WTC11 (cell line): ENCODE measurements at regions not wholly inside any gene's neighbourhood (a gene's known extent, or its start where the extent isn't known, plus 50 kb on each side); places are given as distances from the start of the nearest gene placed in this dataset.

Experiments used
- ATAC-seq: fragments of 200-7000 bp; cut with Tn5 transposase; 2 replicates; pipeline ENCODE4 v1.10.0; 2021; ENCODE audit warnings: mild to moderate bottlenecking, moderate library complexity
- CTCF ChIA-PET: fragments of 300-600 bp; sonication (Branson Sonifier 250); formaldehyde crosslinking; loops from one replicate; lab custom pipeline; 2021; ENCODE audit warnings: antibody characterized with exemption; lab: Charles Lee
- POLR2A ChIA-PET: fragments of 350-600 bp; sonication (Branson Sonifier 250); formaldehyde crosslinking; loops from one replicate; lab custom pipeline; 2021; ENCODE audit warnings: antibody characterized with exemption; lab: Charles Lee
- DNase-seq: peaks from one replicate; pipeline ENCODE4 v3.0.0; 2021; ENCODE audit warnings: low spot score
- H3K27ac Mint-ChIP-seq: 2 replicates; pipeline ENCODE4 v1.8.0; 2021; ENCODE audit warnings: mixed read lengths
- H3K27me3 Mint-ChIP-seq: 2 replicates; pipeline ENCODE4 v1.8.0; 2021; ENCODE audit warnings: low read depth, mild to moderate bottlenecking, moderate library complexity, mixed read lengths
- H3K36me3 Mint-ChIP-seq: 2 replicates; pipeline ENCODE4 v1.8.0; 2021; ENCODE audit warnings: mixed read lengths
- H3K4me1 Mint-ChIP-seq: 2 replicates; pipeline ENCODE4 v1.8.0; 2022; ENCODE audit warnings: mixed read lengths
- H3K4me3 Mint-ChIP-seq: 2 replicates; pipeline ENCODE4 v1.8.0; 2021; ENCODE audit warnings: mild to moderate bottlenecking, moderate library complexity, mixed read lengths
- H3K9me3 Mint-ChIP-seq: 2 replicates; pipeline ENCODE4 v1.8.0; 2021; ENCODE audit warnings: mixed read lengths
- ATF1 ChIP-seq: sonication (generic); formaldehyde crosslinking; IDR thresholded peaks from 2 replicates; pipeline ENCODE4 v1.8.1; 2023; ENCODE audit warnings: mild to moderate bottlenecking, moderate library complexity, missing genetic modification reagents
- ATF2 ChIP-seq: sonication (generic); formaldehyde crosslinking; IDR thresholded peaks from 2 replicates; pipeline ENCODE4 v1.8.1; 2022; ENCODE audit warnings: low read depth, missing genetic modification reagents, borderline replicate concordance
- CREB1 ChIP-seq: sonication (generic); formaldehyde crosslinking; IDR thresholded peaks from 2 replicates; pipeline ENCODE4 v1.8.0; 2023; ENCODE audit warnings: mild to moderate bottlenecking, missing genetic modification reagents
- E2F1 ChIP-seq: sonication (generic); formaldehyde crosslinking; IDR thresholded peaks from 2 replicates; pipeline ENCODE4 v1.8.0; 2022; ENCODE audit warnings: mild to moderate bottlenecking, missing genetic modification reagents
- EMX1 ChIP-seq: fragments of 250-450 bp; sonication (Bioruptor Pico); IDR thresholded peaks from 2 replicates; pipeline ENCODE4 v1.8.0; 2021; ENCODE audit warnings: mild to moderate bottlenecking
- FOXJ3 ChIP-seq: sonication (generic); formaldehyde crosslinking; IDR thresholded peaks from 2 replicates; pipeline ENCODE4 v1.9.0; 2021; ENCODE audit warnings: missing genetic modification reagents, mild to moderate bottlenecking, borderline replicate concordance
- FOXK1 ChIP-seq: sonication (generic); formaldehyde crosslinking; IDR thresholded peaks from 2 replicates; pipeline ENCODE4 v1.8.0; 2022; ENCODE audit warnings: mild to moderate bottlenecking, moderate library complexity, missing genetic modification reagents
- IRF1 ChIP-seq: sonication (generic); formaldehyde crosslinking; IDR thresholded peaks from 2 replicates; pipeline ENCODE4 v1.8.0; 2023; ENCODE audit warnings: missing genetic modification reagents
- JAZF1 ChIP-seq: fragments of 250-450 bp; sonication (Bioruptor Pico); IDR thresholded peaks from 2 replicates; pipeline ENCODE4 v1.9.0; 2021; ENCODE audit warnings: moderate library complexity, mild to moderate bottlenecking, inconsistent platforms
- JUN ChIP-seq: sonication (generic); formaldehyde crosslinking; IDR thresholded peaks from 2 replicates; pipeline ENCODE4 v1.8.0; 2023; ENCODE audit warnings: mild to moderate bottlenecking, missing genetic modification reagents
- MAX ChIP-seq: sonication (generic); formaldehyde crosslinking; IDR thresholded peaks from 2 replicates; pipeline ENCODE4 v1.8.0; 2022; ENCODE audit warnings: mild to moderate bottlenecking, missing genetic modification reagents
- MLX ChIP-seq: sonication (generic); formaldehyde crosslinking; IDR thresholded peaks from 2 replicates; pipeline ENCODE4 v1.8.1; 2023; ENCODE audit warnings: mild to moderate bottlenecking, missing genetic modification reagents, moderate library complexity
- NFATC4 ChIP-seq: fragments of 250-450 bp; sonication (Bioruptor Pico); IDR thresholded peaks from 2 replicates; pipeline ENCODE4 v1.9.0; 2021; ENCODE audit warnings: mild to moderate bottlenecking
- NFE2L1 ChIP-seq: sonication (generic); formaldehyde crosslinking; IDR thresholded peaks from 2 replicates; pipeline ENCODE4 v1.8.1; 2023; ENCODE audit warnings: missing genetic modification reagents
- PREB ChIP-seq: sonication (generic); formaldehyde crosslinking; IDR thresholded peaks from 2 replicates; pipeline ENCODE4 v1.8.1; 2022; ENCODE audit warnings: mild to moderate bottlenecking, missing genetic modification reagents, moderate library complexity, borderline replicate concordance
- RELA ChIP-seq: sonication (generic); formaldehyde crosslinking; IDR thresholded peaks from 2 replicates; pipeline ENCODE4 v1.8.1; 2022; ENCODE audit warnings: missing genetic modification reagents, mild to moderate bottlenecking, borderline replicate concordance
- RORB ChIP-seq: fragments of 250-450 bp; sonication (Bioruptor Pico); IDR thresholded peaks from 2 replicates; pipeline ENCODE4 v1.9.0; 2021; ENCODE audit warnings: mild to moderate bottlenecking
- SOX15 ChIP-seq: fragments of 250-450 bp; sonication (Bioruptor Pico); IDR thresholded peaks from 2 replicates; pipeline ENCODE4 v1.9.0; 2021; ENCODE audit warnings: mild to moderate bottlenecking
- SP1 ChIP-seq: sonication (generic); formaldehyde crosslinking; conservative IDR thresholded peaks from 2 replicates; pipeline ENCODE4 v1.8.1; 2022; ENCODE audit warnings: missing genetic modification reagents
- TP53 ChIP-seq: sonication (generic); formaldehyde crosslinking; IDR thresholded peaks from 2 replicates; pipeline ENCODE4 v1.8.1; 2023; ENCODE audit warnings: mild to moderate bottlenecking, missing genetic modification reagents
- ZMAT4 ChIP-seq: fragments of 250-450 bp; sonication (Bioruptor Pico); IDR thresholded peaks from 2 replicates; pipeline ENCODE4 v1.9.0; 2021; ENCODE audit warnings: mild to moderate bottlenecking
- ZNF138 ChIP-seq: sonication (generic); formaldehyde crosslinking; conservative IDR thresholded peaks from 2 replicates; pipeline ENCODE4 v1.8.1; 2022; ENCODE audit warnings: mild to moderate bottlenecking, moderate library complexity, missing genetic modification reagents
- ZNF416 ChIP-seq: fragments of 250-450 bp; sonication (Bioruptor Pico); IDR thresholded peaks from 2 replicates; pipeline ENCODE4 v1.9.0; 2021; ENCODE audit warnings: mild to moderate bottlenecking, inconsistent platforms

GRCh38 chr1:73029571-73029970, 747.2 kb upstream of the NEGR1 start (continued):
- no peak for TF ChIP-seq PREB (CRISPR knock-in tag)
- TF ChIP-seq JAZF1 (CRISPR knock-in tag): no peak

GRCh38 chr1:73026114-73026513, 743.8 kb upstream of the NEGR1 start:
- H3K4me1 Mint-ChIP-seq: no peaks in the 10 kb centered on the region
- no peak overlapping the region for H3K4me3 Mint-ChIP-seq
- no peak overlapping the region for H3K27ac Mint-ChIP-seq
- ATAC-seq: no peak
- H3K27me3 Mint-ChIP-seq: no peaks in the 10 kb centered on the region
- no peaks in the 10 kb centered on the region for H3K36me3 Mint-ChIP-seq
- TF ChIP-seq JUN (CRISPR knock-in tag) (no peak), FOXJ3 (CRISPR knock-in tag) (no peak), EMX1 (no peak), ZMAT4 (CRISPR knock-in tag) (no peak), RORB (CRISPR knock-in tag) (no peak)
- TF ChIP-seq, all 79 proteins: peak for 0
- no peaks in the 10 kb centered on the region for H3K9me3 Mint-ChIP-seq
- ChIA-PET CTCF (no interaction called here), POLR2A (no interaction called here)
- no peak for DNase-seq

GRCh38 chr1:73009938-73010337, 727.6 kb upstream of the NEGR1 start:
- Mint-ChIP-seq H3K9me3 (peaks cover 23% of the 10 kb centered on the region), H3K4me1 (peaks cover 32% of the 10 kb centered on the region), H3K27me3 (no peaks in the 10 kb centered on the region), H3K27ac (no peak overlapping the region), H3K36me3 (peaks cover 16% of the 10 kb centered on the region), H3K4me3 (no peak overlapping the region)
- ChIA-PET POLR2A (no interaction called here), CTCF (no interaction called here)
- TF ChIP-seq ZNF416 (no peak), ATF2 (CRISPR knock-in tag) (no peak), FOXK1 (CRISPR knock-in tag) (no peak), TP53 (CRISPR knock-in tag) (no peak), FOXJ3 (CRISPR knock-in tag) (no peak), MLX (no peak), IRF1 (CRISPR knock-in tag) (no peak), MAX (no peak), NFE2L1 (no peak)
- DNase-seq (no peak), ATAC-seq (no peak)

GRCh38 chr1:73009311-73009710, 727.0 kb upstream of the NEGR1 start:
- TF ChIP-seq ZNF138 (CRISPR knock-in tag) (no peak), SP1 (CRISPR knock-in tag) (no peak), E2F1 (CRISPR knock-in tag) (no peak), ATF1 (CRISPR knock-in tag) (no peak), RELA (CRISPR knock-in tag) (no peak), CREB1 (CRISPR knock-in tag) (no peak), SOX15 (no peak), NFATC4 (CRISPR knock-in tag) (no peak)
- DNase-seq (no peak), ATAC-seq (no peak)
- Mint-ChIP-seq H3K27me3 (no peaks in the 10 kb centered on the region), H3K4me3 (no peak overlapping the region), H3K27ac (peak overlapping the region; percentile 67; the same call in 1 of the 2 replicates), H3K4me1 (peaks cover 32% of the 10 kb centered on the region), H3K9me3 (peaks cover 24% of the 10 kb centered on the region), H3K36me3 (peaks cover 13% of the 10 kb centered on the region)
- ChIA-PET CTCF (no interaction called here), POLR2A (no interaction called here)
